HG02798 (cell line): ENCODE measurements at regions not wholly inside any gene's neighbourhood (a gene's known extent, or its start where the extent isn't known, plus 50 kb on each side); places are given as distances from the start of the nearest gene placed in this dataset.
"Not testable (repeated sequence)": the region's sequence is repeated elsewhere in the genome, so short reads cannot be mapped to it uniquely, and the experiment has no call there.

Source experiments
- ATAC-seq: cut with Tn5 transposase; IDR thresholded peaks from one replicate; pipeline ENCODE4 v1.9.1; 2021; ENCODE audit warnings: mild to moderate bottlenecking; ENCODE audit not compliant: unreplicated experiment, poor library complexity

DNA sequence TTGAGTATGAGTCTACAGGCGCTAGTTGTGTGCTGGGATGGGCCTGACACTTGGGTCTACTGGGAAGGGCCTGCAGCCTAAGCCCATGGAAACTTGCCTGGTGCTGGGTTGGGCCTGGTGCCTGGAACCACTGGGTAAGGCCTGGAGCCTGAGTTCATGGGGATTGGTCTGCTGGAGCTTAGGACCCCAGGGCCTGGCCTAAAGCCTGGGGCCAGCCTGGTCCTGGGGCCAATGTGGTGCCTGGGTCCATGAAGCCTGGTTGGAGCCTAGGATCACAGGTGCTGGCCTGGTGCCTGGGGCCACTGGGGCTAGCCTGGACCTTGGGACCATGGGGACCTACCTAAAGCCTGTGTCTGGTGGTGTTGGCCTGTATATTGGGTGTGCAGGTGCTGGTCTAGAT, 270.3 kb upstream of the GRIA3 start:
- ATAC-seq = no peak

DNA sequence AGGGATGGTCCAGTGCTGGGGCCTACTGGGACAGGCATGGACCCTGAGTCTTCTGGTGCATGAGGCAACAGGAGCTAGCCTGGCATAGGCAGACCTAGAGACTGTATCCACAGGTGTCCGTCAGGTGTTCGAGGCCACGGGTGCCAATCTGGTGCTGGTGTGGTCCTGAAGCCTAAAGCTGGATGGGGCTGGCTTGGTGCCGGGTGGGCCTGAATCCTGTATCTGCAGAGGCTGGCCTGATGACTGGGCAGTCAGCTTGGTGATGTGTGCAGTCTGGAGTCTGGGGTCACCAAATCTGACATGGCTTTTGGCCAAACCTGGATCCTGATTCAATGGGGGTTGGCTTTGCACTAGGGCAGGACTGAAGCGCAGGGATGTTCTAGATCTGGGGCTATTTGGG, 269.8 kb upstream of the GRIA3 start:
- no peak for ATAC-seq

DNA sequence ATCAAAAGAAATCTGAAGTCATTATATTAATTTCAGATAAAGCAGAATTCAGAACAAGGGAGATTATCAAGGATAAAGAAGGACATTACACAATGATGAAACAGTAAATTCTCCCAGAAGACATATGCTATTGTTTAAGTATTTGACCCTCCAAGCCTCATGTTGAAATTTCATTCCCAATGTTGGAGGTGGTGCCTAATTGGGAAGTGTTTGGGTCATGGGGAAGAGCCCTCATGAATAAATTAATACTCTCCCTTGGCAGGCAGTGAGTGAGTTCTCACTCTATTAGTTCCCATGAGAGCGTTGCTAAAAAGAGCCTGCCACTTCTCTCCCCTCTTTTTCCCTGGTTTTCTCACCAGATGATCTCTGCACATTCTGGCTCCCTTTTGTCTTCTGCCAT, 249.9 kb upstream of the GRIA3 start:
- no peak for ATAC-seq

DNA sequence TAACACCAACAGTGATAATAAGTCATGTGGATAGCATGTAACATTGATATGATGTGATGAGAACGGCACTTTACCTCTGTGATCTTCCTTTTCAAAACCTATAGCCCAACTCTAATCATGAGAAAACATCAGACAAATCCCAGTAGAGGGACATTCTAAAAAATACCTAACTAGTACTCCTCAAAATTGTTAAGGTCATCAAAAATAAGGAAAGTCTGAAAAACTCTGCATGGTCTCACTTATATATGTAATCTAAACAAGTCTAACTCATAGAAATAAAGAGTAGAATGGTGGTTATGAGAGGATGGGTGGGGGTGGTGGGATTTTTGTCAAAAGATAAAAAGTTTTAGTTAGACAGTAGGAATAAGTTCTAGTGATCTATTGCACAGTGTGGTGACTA, 243.9 kb upstream of the GRIA3 start:
- ATAC-seq = no peak

GRCh38 chrX:122941806-122942205, 242.3 kb upstream of the GRIA3 start:
- ATAC-seq = no peak

DNA sequence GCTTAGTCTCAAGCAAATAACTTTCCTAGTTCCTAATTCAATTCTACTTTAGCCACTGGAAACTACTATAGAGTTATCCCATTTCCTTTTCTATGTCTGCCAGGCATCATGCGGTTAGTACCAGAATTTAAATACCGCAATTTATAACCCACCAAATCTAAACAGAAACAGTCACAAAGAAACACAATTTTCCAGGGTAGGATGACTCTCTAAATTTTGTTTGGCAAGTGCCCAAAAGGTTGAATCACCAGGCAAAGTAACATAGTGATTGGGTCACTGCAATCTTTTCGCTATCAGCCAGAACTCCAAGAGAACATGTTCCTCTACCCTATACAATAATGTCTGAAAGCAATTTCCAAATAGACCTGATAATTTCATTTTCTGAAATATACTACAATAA, 240.2 kb upstream of the GRIA3 start:
- ATAC-seq = no peak

DNA sequence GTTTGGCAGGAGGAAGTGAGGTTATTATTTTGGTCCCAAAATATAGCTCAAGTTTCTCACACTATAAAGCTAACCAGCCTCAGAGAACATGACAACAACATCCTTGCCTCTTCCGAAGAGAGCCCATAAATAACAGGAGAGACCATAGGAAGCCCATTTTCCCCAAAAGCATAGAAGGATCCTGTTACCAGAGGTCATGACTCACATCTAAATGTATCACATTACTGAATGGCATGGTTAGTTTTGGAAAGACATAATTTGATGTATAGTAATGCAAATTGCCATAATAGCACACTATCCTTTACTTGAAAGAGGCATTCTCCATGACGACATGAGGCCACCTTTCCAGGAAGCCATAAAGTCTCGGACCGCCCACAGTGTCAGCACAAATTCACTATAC, 238.8 kb upstream of the GRIA3 start:
- no peak for ATAC-seq

GRCh38 chrX:122972604-122973003, 211.5 kb upstream of the GRIA3 start:
- ATAC-seq = no peak

GRCh38 chrX:122982521-122982920, 201.6 kb upstream of the GRIA3 start:
- no peak for ATAC-seq

- ATAC-seq = not testable (repeated sequence)
Observed at GRCh38 chrX:123002844-123003243, 181.2 kb upstream of the GRIA3 start.

- no peak for ATAC-seq
Observed at GRCh38 chrX:123013141-123013540, 170.9 kb upstream of the GRIA3 start.

GRCh38 chrX:123036401-123036800, 147.7 kb upstream of the GRIA3 start:
- ATAC-seq = no peak

- ATAC-seq = no peak
Observed at GRCh38 chrX:123049071-123049625, 134.9 kb upstream of the GRIA3 start.

DNA sequence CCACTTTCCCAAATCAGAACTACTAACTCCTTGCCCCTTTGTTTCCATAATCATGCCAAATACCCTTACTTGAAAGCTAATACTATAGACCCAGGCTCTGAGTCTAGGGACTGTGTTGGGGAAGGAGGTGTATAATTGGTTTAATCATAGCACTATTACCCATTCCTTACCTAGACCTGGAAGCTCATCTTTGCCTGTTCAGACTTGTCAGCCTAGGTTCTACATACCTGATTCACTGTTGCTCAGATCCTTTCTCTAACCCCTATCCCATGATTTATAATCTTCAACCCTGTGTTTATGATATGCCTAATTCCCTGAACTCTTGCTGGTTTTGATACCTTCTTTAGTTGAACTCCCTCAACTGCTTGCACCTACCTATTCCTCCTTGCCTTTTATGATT, 123.1 kb upstream of the GRIA3 start:
- ATAC-seq = no peak

DNA sequence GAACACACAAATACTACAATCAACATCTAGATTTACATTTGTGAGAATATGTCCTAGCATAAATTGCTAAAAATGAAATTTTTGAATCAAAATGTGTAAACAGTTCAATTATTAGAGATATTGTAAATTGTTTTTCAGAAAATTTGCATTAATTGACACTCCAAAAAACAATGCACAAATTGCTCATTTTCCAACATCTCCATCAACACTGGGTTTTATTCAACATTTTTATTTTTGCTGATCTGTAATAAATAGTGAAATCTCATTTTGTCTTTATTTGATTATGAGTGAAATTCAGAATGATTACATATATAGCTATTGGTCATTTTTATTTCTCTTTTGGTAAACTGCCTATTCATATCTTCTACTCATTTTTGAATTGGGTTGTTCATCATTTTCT, 120.0 kb upstream of the GRIA3 start:
- no peak for ATAC-seq

DNA sequence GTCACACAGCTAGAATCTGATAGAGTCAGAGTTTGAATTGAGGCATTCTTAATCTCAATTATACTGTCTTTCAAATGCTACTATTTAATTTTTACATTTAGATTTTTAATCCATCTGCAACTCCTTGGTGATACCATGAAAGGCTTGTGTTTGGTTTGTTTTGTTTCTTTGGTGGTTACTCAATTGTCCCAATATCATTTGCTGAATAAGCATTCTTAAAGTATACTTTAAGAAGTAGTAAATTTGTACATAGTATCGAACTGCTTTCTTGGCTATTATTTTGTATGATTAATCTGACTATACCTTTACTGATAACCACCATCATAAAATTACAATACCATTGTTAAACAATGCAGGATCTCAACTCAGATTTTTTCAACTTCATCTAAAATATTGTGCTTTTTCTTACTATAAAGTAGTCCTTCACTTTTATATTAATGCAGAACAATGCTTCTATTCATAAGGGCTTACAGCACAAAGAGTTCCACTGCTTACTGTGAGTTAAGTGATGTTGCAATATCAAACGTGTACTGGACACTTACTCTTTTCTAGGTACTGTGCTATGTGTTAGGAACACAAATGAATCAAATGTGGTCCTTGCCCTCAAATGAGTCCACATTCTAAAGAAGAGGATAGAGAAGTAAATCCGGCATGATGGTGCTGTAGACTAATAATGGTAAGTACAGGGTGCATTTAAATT, 111.2 kb upstream of the GRIA3 start:
- no peak for ATAC-seq

DNA sequence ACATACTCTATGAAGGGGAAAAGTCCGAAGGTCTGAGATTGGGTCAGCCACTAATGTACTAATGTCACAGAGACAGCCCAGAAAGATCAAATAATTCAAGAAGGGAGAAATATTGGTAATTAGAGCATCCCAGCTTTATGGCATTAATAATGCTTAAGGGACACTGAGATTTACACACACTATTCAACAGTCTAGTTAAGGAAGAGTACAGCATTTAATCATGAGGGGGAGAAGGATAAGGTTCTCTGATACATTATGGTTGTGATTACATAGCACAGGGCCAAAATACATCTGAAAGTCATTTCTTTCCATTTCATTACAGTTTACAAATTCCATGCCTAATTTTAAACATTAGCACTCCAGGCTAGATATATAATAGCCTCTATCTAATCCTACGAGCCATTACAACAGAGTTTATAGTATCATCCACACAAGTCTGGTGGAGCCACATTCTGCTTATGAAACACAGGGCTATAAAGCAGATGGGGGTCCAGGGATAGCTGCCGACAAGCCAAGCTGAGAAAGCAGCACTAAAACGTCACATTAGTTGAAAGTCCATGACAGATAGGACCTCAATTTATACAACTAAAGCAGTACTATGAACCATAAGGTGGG, 108.0 kb upstream of the GRIA3 start:
- ATAC-seq = no peak

GRCh38 chrX:123077631-123078030, 106.4 kb upstream of the GRIA3 start:
- no peak for ATAC-seq

- no peak for ATAC-seq
Observed at GRCh38 chrX:123080065-123080464, 104.0 kb upstream of the GRIA3 start.

DNA sequence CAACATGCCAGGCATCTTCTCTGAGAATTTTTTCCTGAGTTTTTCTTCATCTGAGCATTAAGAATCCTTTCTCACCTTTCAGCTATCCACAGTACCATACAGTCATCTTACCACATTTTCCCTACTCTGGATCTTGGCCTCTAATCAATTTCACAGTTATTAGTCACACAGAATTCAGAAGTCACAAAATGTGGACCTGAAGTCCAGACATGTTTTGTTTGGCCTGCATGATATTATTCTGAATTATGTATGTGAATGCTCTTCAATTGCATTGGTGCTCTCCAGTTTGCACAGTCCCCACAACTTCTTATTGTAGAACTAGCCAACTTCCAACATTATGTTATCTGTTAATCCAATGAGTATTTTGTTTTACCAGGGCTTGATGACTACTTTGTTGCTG, 102.3 kb upstream of the GRIA3 start:
- ATAC-seq = no peak

DNA sequence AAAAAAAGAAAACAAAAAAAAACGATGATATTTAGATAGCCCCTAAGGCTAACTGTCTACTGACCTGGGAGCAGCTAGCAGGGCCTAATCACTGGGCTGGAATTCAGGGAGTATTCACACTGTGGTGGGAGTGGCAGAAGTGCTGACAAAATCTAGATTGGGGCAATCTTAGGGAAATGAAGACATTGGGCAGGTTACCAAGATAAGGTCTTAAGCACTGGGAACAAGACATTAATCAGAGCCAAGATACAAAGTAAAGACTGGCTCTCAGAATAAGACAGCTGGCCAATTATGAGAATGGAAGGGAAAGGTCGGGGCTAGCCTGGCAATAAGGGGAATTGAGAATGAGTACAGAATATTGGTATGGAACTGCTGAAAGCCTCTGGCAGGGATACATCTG, 100.2 kb upstream of the GRIA3 start:
- ATAC-seq = no peak

DNA sequence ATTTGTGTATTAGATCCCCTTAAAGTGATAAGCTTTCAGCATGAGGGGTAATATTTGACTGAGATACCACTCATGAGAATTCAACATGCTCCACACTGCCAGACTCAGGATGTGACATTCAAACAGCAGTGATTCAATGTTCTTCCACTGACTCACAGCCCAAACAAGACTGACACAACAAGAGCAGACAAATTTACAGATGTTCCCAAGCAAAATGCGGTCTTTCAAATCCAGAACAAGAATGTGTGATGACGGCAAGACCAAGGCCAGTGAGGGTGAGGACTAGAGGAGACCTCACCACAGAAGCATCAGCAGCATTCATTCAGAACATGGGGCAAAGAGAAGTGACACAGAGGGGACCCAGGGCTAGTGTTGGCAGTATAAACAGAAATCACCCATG, 99.3 kb upstream of the GRIA3 start:
- no peak for ATAC-seq
